Thyroid gland (tissue), 4 donors: ENCODE measurements at regions not wholly inside any gene's neighbourhood (a gene's known extent, or its start where the extent isn't known, plus 50 kb on each side); places are given as distances from the start of the nearest gene placed in this dataset.

Experiments used
- POLR2A ChIP-seq, 2 donors: fragments of 450-650 bp; IDR thresholded peaks; one replicate each; pipeline ENCODE4 v1.6.1; 2017; ENCODE audit warnings: antibody characterized with exemption in 2 of 2, mild to moderate bottlenecking in 2 of 2, moderate library complexity in 1 of 2
- TF ChIP-seq, protein P1 (sequence below), 6 experiments: fragments of 200-600 bp in 3 of 6; fragments of 450-650 bp in 3 of 6; sonication (generic) in 3 of 6; IDR thresholded peaks; one replicate each; pipeline ENCODE4 v1.5.1; 2016 to 2019; ENCODE audit warnings: antibody characterized with exemption in 6 of 6, mild to moderate bottlenecking in 2 of 6, inconsistent platforms in 1 of 6, moderate library complexity in 1 of 6

DNA sequence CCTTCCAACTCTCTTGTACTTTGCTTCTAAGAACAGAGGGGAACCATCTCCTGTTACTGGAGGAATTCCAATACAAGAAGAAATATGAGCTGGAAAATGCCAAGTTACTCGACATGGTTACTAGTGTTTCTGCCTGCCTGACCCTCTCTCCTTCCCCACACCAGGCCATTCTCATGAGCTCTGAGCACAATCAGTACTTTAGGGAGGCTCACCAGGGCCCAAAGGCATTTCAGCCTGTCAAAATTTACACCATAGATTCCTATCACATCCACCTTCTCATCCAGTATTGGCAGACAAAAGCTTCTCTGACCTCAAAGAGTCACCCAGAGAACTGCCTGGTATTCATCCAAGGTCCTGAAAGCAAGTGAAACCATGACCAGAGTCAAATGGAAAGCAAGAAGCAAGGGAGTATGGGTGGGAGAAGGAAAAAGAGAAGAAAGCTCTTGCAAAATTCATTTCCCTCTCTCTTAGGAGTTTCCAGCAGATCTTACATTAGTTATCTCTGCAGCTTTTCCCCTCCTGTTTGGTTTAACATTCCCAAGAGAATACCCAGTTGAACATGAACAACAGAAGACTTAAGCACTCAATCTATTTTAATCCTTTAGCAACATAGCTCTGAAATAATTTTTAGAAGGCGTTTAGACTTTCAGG lies 58.7 kb upstream of the NCAM1 start:
- TF ChIP-seq, protein P1, sequence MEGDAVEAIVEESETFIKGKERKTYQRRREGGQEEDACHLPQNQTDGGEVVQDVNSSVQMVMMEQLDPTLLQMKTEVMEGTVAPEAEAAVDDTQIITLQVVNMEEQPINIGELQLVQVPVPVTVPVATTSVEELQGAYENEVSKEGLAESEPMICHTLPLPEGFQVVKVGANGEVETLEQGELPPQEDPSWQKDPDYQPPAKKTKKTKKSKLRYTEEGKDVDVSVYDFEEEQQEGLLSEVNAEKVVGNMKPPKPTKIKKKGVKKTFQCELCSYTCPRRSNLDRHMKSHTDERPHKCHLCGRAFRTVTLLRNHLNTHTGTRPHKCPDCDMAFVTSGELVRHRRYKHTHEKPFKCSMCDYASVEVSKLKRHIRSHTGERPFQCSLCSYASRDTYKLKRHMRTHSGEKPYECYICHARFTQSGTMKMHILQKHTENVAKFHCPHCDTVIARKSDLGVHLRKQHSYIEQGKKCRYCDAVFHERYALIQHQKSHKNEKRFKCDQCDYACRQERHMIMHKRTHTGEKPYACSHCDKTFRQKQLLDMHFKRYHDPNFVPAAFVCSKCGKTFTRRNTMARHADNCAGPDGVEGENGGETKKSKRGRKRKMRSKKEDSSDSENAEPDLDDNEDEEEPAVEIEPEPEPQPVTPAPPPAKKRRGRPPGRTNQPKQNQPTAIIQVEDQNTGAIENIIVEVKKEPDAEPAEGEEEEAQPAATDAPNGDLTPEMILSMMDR (IDR thresholded peaks at IDR 0.05), result no peak
- TF ChIP-seq POLR2A (IDR thresholded peaks at IDR 0.05), result no peak
